ENCODE measurements at regions not wholly inside any gene's neighbourhood (a gene's known extent, or its start where the extent isn't known, plus 50 kb on each side); places are given as distances from the start of the nearest gene placed in this dataset.
A peak's percentile ranks its signal among the peaks of the same experiment; 100 is the strongest.

GRCh38 chr2:134110532-134110931 lies 143.3 kb upstream of the MGAT5 start:
- in situ Hi-C loops (cut with MboI; ENCODE audit: low sequenced_read_pairs) = no loop called here
- Histone ChIP-seq H3K36me3 (replicated peaks) (no peaks in the 10 kb centered on the region), H3K27me3 (ENCODE audit: low read depth) (0 out of 2 replicates have a peak, but pooled peaks cover 2% of the 10 kb centered on the region), H3K4me3 (no peak overlapping the region), H3K9me3 (peaks cover 5% of the 10 kb centered on the region; the same call in 1 of the 2 replicates), H3K4me1 (no peaks in the 10 kb centered on the region)
- no peak for DNase-seq (ENCODE audit: low spot score in 2 of 2)

- H3K4me3 ChIP-seq = no peak overlapping the region
- H3K27me3 ChIP-seq (ENCODE audit: low read depth) = 0 out of 2 replicates have a peak, but pooled peaks cover 2% of the 10 kb centered on the region
- H3K9me3 ChIP-seq = no peaks in the 10 kb centered on the region
- H3K4me1 ChIP-seq = peaks cover 15% of the 10 kb centered on the region
- DNase-seq (ENCODE audit: low spot score in 2 of 2) = no peak
- in situ Hi-C loops (cut with MboI; ENCODE audit: low sequenced_read_pairs) = loop anchor here (5.0 kb wide), 1 partner anchor 295 kb away; no protein-coding TSS in a partner anchor
- no peaks in the 10 kb centered on the region for H3K36me3 ChIP-seq (replicated peaks)
Measured at GRCh38 chr2:134117676-134118075, 136.2 kb upstream of the MGAT5 start.

- in situ Hi-C loops (cut with MboI; ENCODE audit: low sequenced_read_pairs) = loop anchor here (5.0 kb wide), 1 partner anchor 294 kb away; no protein-coding TSS in a partner anchor
- no peaks in the 10 kb centered on the region for H3K9me3 ChIP-seq
- peak; percentile 87 to 93 for DNase-seq (ENCODE audit: low spot score in 2 of 2)
- H3K4me1 ChIP-seq = peaks cover 19% of the 10 kb centered on the region
- H3K36me3 ChIP-seq (replicated peaks) = no peaks in the 10 kb centered on the region
- H3K4me3 ChIP-seq = no peak overlapping the region
- H3K27me3 ChIP-seq (ENCODE audit: low read depth) = 0 out of 2 replicates have a peak, but pooled peaks cover 2% of the 10 kb centered on the region
Measured at GRCh38 chr2:134118279-134119116, 135.4 kb upstream of the MGAT5 start.

GRCh38 chr2:134119117-134119712 lies 134.7 kb upstream of the MGAT5 start:
- no peaks in the 10 kb centered on the region for H3K9me3 ChIP-seq
- H3K4me3 ChIP-seq = peak overlapping the region; percentile 68
- in situ Hi-C loops (cut with MboI; ENCODE audit: low sequenced_read_pairs) = loop anchor here (5.0 kb wide), 1 partner anchor 293 kb away; no protein-coding TSS in a partner anchor
- H3K4me1 ChIP-seq = peaks cover 26% of the 10 kb centered on the region
- no peaks in the 10 kb centered on the region for H3K36me3 ChIP-seq (replicated peaks)
- H3K27me3 ChIP-seq (ENCODE audit: low read depth) = 0 out of 2 replicates have a peak, but pooled peaks cover 2% of the 10 kb centered on the region
- peak; percentile 18 to 24 for DNase-seq (ENCODE audit: low spot score in 2 of 2)

GRCh38 chr2:134119713-134120405 lies 134.0 kb upstream of the MGAT5 start:
- Histone ChIP-seq H3K36me3 (replicated peaks) (no peaks in the 10 kb centered on the region), H3K4me1 (peaks cover 33% of the 10 kb centered on the region), H3K9me3 (no peaks in the 10 kb centered on the region), H3K27me3 (ENCODE audit: low read depth) (no peaks in the 10 kb centered on the region), H3K4me3 (peak overlapping the region; percentile 68)
- in situ Hi-C loops (cut with MboI; ENCODE audit: low sequenced_read_pairs) = loop anchor here (5.0 to 10.0 kb wide), 2 partner anchors 115 to 292 kb away; no protein-coding TSS in a partner anchor
- DNase-seq (ENCODE audit: low spot score in 2 of 2) = peak; percentile 89 to 92

- Histone ChIP-seq H3K36me3 (replicated peaks) (no peaks in the 10 kb centered on the region), H3K9me3 (no peaks in the 10 kb centered on the region), H3K4me3 (peak overlapping the region; percentile 68), H3K4me1 (peaks cover 34% of the 10 kb centered on the region), H3K27me3 (ENCODE audit: low read depth) (no peaks in the 10 kb centered on the region)
- in situ Hi-C loops (cut with MboI; ENCODE audit: low sequenced_read_pairs) = loop anchor here (10.0 kb wide), 1 partner anchor 114 kb away; no protein-coding TSS in a partner anchor
- peak in 1 of 2 experiments; percentile 32 for DNase-seq (ENCODE audit: low spot score in 2 of 2)
Measured at GRCh38 chr2:134120406-134120732, 133.5 kb upstream of the MGAT5 start.

GRCh38 chr2:134120733-134121630 lies 132.9 kb upstream of the MGAT5 start:
- no peaks in the 10 kb centered on the region for H3K27me3 ChIP-seq (ENCODE audit: low read depth)
- H3K9me3 ChIP-seq = no peaks in the 10 kb centered on the region
- peaks cover 34% of the 10 kb centered on the region for H3K4me1 ChIP-seq
- peak overlapping the region; percentile 68 for H3K4me3 ChIP-seq
- in situ Hi-C loops (cut with MboI; ENCODE audit: low sequenced_read_pairs) = loop anchor here (10.0 kb wide), 1 partner anchor 114 kb away; no protein-coding TSS in a partner anchor
- DNase-seq (ENCODE audit: low spot score in 2 of 2) = peak; percentile 55 to 72
- no peaks in the 10 kb centered on the region for H3K36me3 ChIP-seq (replicated peaks)

- DNase-seq (ENCODE audit: low spot score in 2 of 2) = no peak
Measured at GRCh38 chr2:134122610-134123009, 131.3 kb upstream of the MGAT5 start.

GRCh38 chr2:134123332-134123731 lies 130.5 kb upstream of the MGAT5 start:
- no peaks in the 10 kb centered on the region for H3K27me3 ChIP-seq (ENCODE audit: low read depth)
- no peaks in the 10 kb centered on the region for H3K9me3 ChIP-seq
- H3K36me3 ChIP-seq (replicated peaks) = no peaks in the 10 kb centered on the region
- in situ Hi-C loops (cut with MboI; ENCODE audit: low sequenced_read_pairs) = loop anchor here (10.0 kb wide), 1 partner anchor 111 kb away; no protein-coding TSS in a partner anchor
- peaks cover 33% of the 10 kb centered on the region for H3K4me1 ChIP-seq
- no peak for DNase-seq (ENCODE audit: low spot score in 2 of 2)
- H3K4me3 ChIP-seq = no peak overlapping the region

More at GRCh38 chr2:134122610-134123009, 131.3 kb upstream of the MGAT5 start:
- in situ Hi-C loops (cut with MboI; ENCODE audit: low sequenced_read_pairs) = loop anchor here (10.0 kb wide), 1 partner anchor 112 kb away; no protein-coding TSS in a partner anchor
- H3K27me3 ChIP-seq (ENCODE audit: low read depth) = no peaks in the 10 kb centered on the region
- H3K4me3 ChIP-seq = no peak overlapping the region
- no peaks in the 10 kb centered on the region for H3K36me3 ChIP-seq (replicated peaks)
- H3K4me1 ChIP-seq = peaks cover 34% of the 10 kb centered on the region
- H3K9me3 ChIP-seq = no peaks in the 10 kb centered on the region

GRCh38 chr2:134124047-134124753 lies 129.7 kb upstream of the MGAT5 start:
- Histone ChIP-seq H3K4me1 (peaks cover 25% of the 10 kb centered on the region), H3K36me3 (replicated peaks) (no peaks in the 10 kb centered on the region), H3K4me3 (no peak overlapping the region), H3K27me3 (ENCODE audit: low read depth) (no peaks in the 10 kb centered on the region), H3K9me3 (no peaks in the 10 kb centered on the region)
- in situ Hi-C loops (cut with MboI; ENCODE audit: low sequenced_read_pairs) = loop anchor here (10.0 kb wide), 1 partner anchor 111 kb away; no protein-coding TSS in a partner anchor
- DNase-seq (ENCODE audit: low spot score in 2 of 2) = peak in 1 of 2 experiments; percentile 51

GRCh38 chr2:134127496-134127895 lies 126.4 kb upstream of the MGAT5 start:
- no peak for DNase-seq (ENCODE audit: low spot score in 2 of 2)
- Histone ChIP-seq H3K36me3 (replicated peaks) (no peaks in the 10 kb centered on the region), H3K9me3 (no peaks in the 10 kb centered on the region), H3K4me3 (no peak overlapping the region), H3K27me3 (ENCODE audit: low read depth) (no peaks in the 10 kb centered on the region), H3K4me1 (peaks cover 18% of the 10 kb centered on the region)
- in situ Hi-C loops (cut with MboI; ENCODE audit: low sequenced_read_pairs) = loop anchor here (10.0 kb wide), 1 partner anchor 107 kb away; no protein-coding TSS in a partner anchor

- in situ Hi-C loops (cut with MboI; ENCODE audit: low sequenced_read_pairs) = loop anchor here (10.0 kb wide), 1 partner anchor 106 kb away; no protein-coding TSS in a partner anchor
- H3K4me1 ChIP-seq = peaks cover 12% of the 10 kb centered on the region
- no peaks in the 10 kb centered on the region for H3K9me3 ChIP-seq
- no peak overlapping the region for H3K4me3 ChIP-seq
- H3K36me3 ChIP-seq (replicated peaks) = no peaks in the 10 kb centered on the region
- H3K27me3 ChIP-seq (ENCODE audit: low read depth) = no peaks in the 10 kb centered on the region
- no peak for DNase-seq (ENCODE audit: low spot score in 2 of 2)
Measured at GRCh38 chr2:134128746-134129145, 125.1 kb upstream of the MGAT5 start.
